Omental fat pad (tissue), 3 donors: ENCODE measurements at regions not wholly inside any gene's neighbourhood (a gene's known extent, or its start where the extent isn't known, plus 50 kb on each side); places are given as distances from the start of the nearest gene placed in this dataset.

Experiments used
- ATAC-seq: fragments of 150-250 bp; one replicate; pipeline ENCODE4 v1.9.1; 2016; ENCODE audit warnings: mild to moderate bottlenecking, moderate library complexity; ENCODE audit not compliant: low FRiP score
- DNase-seq: peaks from one replicate; pipeline ENCODE4 v3.0.0-alpha.2; 2019; ENCODE audit warnings: low spot score
- TF ChIP-seq, protein P1 (sequence below), 3 donors: fragments of 450-650 bp; IDR thresholded peaks; one replicate each; pipeline ENCODE4 v1.5.1; 2016 to 2017; ENCODE audit warnings: antibody characterized with exemption in 3 of 3, mild to moderate bottlenecking in 3 of 3, moderate library complexity in 2 of 3

DNA sequence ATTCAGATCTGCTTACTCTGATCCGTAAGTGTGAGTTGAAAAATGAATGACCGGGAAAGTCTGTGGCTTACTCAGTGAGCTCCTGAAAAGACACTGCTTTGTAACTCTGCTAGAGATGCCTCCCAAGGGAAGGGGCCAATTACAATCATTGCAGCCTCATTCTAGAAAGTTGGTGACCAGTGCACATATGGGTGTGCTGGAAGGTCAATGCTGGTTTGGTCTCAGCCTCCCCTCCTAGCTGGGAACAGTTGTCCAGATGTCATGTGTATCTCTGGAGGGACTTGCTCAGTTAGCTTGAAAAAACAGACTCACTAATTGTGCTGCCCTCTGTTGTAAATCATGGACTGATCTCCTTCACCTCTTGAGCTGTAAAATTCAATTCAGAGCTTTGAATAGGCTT lies 405.0 kb downstream of the ADRA2A start:
- TF ChIP-seq, protein P1, sequence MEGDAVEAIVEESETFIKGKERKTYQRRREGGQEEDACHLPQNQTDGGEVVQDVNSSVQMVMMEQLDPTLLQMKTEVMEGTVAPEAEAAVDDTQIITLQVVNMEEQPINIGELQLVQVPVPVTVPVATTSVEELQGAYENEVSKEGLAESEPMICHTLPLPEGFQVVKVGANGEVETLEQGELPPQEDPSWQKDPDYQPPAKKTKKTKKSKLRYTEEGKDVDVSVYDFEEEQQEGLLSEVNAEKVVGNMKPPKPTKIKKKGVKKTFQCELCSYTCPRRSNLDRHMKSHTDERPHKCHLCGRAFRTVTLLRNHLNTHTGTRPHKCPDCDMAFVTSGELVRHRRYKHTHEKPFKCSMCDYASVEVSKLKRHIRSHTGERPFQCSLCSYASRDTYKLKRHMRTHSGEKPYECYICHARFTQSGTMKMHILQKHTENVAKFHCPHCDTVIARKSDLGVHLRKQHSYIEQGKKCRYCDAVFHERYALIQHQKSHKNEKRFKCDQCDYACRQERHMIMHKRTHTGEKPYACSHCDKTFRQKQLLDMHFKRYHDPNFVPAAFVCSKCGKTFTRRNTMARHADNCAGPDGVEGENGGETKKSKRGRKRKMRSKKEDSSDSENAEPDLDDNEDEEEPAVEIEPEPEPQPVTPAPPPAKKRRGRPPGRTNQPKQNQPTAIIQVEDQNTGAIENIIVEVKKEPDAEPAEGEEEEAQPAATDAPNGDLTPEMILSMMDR (IDR thresholded peaks at IDR 0.05) = no peak
- ATAC-seq = no peak
- no peak for DNase-seq

DNA sequence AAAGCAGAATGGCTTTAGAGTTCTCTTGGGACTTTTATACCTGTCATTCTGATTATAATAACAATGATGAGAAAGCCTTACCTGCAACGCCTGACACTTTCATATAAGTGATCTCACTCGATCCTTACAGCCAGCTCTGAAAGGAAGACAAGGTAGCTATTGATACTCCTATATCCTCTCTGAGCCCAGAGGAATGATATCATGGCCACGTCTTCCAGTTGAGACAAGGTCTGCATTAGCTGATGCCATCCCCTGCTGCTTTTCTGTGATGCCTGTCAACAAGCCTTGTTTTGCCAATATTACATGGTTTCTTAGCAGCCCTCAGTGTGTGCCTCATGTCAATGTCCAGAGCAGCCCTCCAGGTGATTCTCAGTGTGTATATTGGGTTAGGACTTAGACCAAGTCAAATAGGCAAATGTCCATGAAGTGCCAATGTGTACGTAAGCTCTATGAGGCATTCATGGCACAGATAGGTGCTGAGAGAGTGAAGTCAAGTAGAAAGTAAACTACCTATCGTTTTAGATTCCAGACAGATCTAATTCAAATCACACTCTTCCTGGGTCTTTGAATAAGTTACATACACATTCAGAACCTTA lies 405.9 kb downstream of the ADRA2A start:
- TF ChIP-seq, protein P1 (IDR thresholded peaks at IDR 0.05) = no peak
- ATAC-seq (no peak), DNase-seq (no peak)

DNA sequence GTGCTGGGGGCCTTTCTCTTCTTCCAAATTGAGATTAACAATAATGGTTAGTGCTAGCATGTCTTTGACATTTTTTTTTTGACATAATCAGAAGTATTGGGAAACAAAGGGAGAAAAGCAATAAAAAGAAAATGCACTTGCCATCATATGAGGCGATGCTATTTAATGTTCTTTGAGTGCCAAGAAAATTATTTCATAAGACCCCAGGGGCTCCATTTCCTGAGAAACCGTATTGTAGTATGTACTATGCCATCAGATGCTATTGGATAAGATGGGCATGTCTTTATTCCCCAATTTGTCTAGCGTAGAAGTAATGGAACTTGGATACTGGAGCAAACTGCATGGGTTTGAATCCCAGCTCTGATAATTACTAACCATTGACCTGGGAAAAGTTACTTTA lies 408.9 kb downstream of the ADRA2A start:
- TF ChIP-seq, protein P1 (IDR thresholded peaks at IDR 0.05) = no peak
- ATAC-seq (no peak), DNase-seq (no peak)

DNA sequence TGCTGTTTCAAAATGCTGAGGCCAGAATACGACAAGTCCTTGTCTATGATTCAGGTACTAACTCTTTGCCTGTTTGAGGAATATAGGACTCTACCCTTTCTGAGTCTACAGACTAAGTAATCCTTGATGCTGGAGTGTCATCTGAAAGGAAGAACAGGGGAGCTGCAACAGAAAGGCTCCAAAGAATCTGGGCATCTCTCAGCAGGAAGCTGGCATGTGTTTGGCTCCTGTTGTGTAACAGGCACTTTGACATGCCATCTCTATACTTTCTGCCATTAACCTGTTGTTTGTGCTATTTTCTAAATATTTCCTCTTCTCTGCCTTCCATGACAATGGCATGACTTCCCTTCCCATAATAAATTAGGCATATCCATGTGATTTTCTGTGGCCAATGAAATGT lies 409.5 kb downstream of the ADRA2A start:
- TF ChIP-seq, protein P1 (IDR thresholded peaks at IDR 0.05) = no peak
- DNase-seq = no peak
- ATAC-seq = no peak

DNA sequence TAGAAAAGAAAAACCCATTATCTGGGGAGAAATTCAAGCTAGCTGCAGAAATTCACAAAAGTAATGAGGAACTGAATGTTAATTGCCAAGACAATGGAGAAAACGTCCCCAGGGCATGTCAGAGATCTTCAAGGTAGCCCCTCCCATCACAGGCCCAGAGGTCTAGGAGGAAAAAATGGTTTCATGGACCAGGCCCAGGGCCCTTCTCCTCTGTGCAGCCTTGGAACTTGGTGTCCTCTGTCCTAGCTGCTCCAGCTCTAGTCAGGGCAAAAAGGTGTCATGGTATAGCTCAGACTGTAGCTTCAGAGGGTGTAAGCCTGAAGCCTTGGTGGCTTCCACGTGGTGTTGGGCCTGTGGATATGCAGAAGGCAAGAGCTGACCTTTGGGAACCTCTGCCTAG lies 411.8 kb downstream of the ADRA2A start:
- DNase-seq (no peak), ATAC-seq (no peak)
- TF ChIP-seq, protein P1 (IDR thresholded peaks at IDR 0.05) = no peak

DNA sequence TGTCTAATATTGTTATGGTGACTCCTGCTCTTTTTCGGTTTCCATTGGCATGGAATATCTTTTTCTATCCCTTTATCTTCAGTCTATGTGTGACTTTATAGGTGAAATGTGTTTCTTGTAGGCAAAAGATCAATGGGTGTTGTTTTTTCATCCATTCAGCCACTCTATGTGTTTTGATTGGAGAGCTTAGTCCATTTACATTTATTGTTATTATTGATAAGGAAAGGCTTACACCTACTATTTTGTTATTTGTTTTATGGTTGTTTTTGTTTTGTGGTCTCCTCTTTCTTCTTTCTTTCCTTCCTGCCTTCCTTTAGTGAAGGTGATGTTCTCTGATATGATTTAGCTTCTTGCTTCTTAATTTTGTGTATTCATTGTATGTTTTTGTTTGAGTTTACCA lies 414.3 kb downstream of the ADRA2A start:
- no peak for DNase-seq
- no peak for ATAC-seq
- TF ChIP-seq, protein P1 (IDR thresholded peaks at IDR 0.05) = no peak

DNA sequence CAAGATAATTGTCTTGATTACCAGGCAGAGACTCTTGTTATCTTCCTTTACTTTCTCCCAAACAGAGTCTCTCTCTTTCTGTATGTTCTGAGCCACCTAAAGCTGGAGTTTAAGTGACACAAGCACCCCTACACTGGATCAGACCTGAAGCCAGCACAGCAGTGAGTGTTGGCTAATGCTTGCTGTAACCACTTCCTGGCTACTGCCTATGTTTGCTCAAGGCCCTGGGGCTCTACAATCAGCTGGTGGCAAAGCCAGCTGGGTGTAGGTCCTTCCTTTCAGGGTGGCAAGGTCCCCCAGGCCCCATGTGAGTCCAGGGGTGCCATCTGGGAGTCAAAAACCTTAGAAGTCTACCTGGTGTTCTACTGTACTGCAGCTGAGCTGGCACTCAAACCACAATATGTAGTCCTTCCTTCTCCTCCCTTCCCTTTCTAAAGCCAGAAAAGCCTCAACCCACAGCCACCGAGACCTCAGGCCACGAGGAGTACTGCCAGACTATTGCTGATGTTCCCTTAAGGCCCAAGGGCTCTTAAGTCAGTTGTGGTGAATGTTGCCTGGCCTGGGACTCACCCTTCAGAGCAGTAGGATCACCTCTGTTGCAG lies 416.3 kb downstream of the ADRA2A start:
- DNase-seq (no peak), ATAC-seq (no peak)
- TF ChIP-seq, protein P1 (IDR thresholded peaks at IDR 0.05) = no peak
